ENCODE measurements at regions not wholly inside any gene's neighbourhood (a gene's known extent, or its start where the extent isn't known, plus 50 kb on each side); places are given as distances from the start of the nearest gene placed in this dataset.
"Not testable (repeated sequence)": the region's sequence is repeated elsewhere in the genome, so short reads cannot be mapped to it uniquely, and the experiment has no call there.

- H3K4me3 Mint-ChIP-seq, H3K27ac Mint-ChIP-seq, H3K4me1 Mint-ChIP-seq, H3K27me3 Mint-ChIP-seq, H3K9me3 Mint-ChIP-seq, H3K36me3 Mint-ChIP-seq: not testable (repeated sequence)
These were observed 94.4 kb upstream of the BARHL2 start for GRCh38 chr1:90811444-90811950.

- Mint-ChIP-seq H3K4me3 (no peak overlapping the region), H3K27ac (no peak overlapping the region), H3K9me3 (peaks cover 0 to 2% (median 1%) of the 10 kb centered on the region in 3 donors), H3K27me3 (peaks cover 8% of the 10 kb centered on the region), H3K36me3 (no peaks in the 10 kb centered on the region), H3K4me1 (no peaks in the 10 kb centered on the region)
These were observed 93.6 kb upstream of the BARHL2 start for GRCh38 chr1:90810681-90811080.

GRCh38 chr1:90809996-90810395 lies 92.9 kb upstream of the BARHL2 start:
- Mint-ChIP-seq H3K27ac (no peak overlapping the region), H3K27me3 (peaks cover 7% of the 10 kb centered on the region), H3K4me1 (no peaks in the 10 kb centered on the region), H3K4me3 (no peak overlapping the region), H3K36me3 (no peaks in the 10 kb centered on the region), H3K9me3 (peaks cover 3 to 7% (median 6%) of the 10 kb centered on the region in 3 donors)

GRCh38 chr1:90809093-90809492 lies 92.0 kb upstream of the BARHL2 start:
- no peaks in the 10 kb centered on the region for H3K36me3 Mint-ChIP-seq
- H3K4me3 Mint-ChIP-seq = no peak overlapping the region
- H3K27ac Mint-ChIP-seq = no peak overlapping the region
- peaks cover 3 to 10% (median 7%) of the 10 kb centered on the region in 3 donors for H3K9me3 Mint-ChIP-seq
- H3K4me1 Mint-ChIP-seq = no peaks in the 10 kb centered on the region
- peaks cover 3% of the 10 kb centered on the region for H3K27me3 Mint-ChIP-seq

- no peak overlapping the region for H3K4me3 Mint-ChIP-seq
- peaks cover 3 to 13% (median 10%) of the 10 kb centered on the region in 3 donors for H3K9me3 Mint-ChIP-seq
- H3K36me3 Mint-ChIP-seq = no peaks in the 10 kb centered on the region
- H3K27me3 Mint-ChIP-seq = peaks cover 3% of the 10 kb centered on the region
- H3K27ac Mint-ChIP-seq = no peak overlapping the region
- H3K4me1 Mint-ChIP-seq = no peaks in the 10 kb centered on the region
These were observed 90.2 kb upstream of the BARHL2 start for GRCh38 chr1:90807329-90807728.

GRCh38 chr1:90802622-90803021 lies 85.5 kb upstream of the BARHL2 start:
- Mint-ChIP-seq H3K4me3 (no peak overlapping the region), H3K4me1 (no peaks in the 10 kb centered on the region), H3K9me3 (peaks cover 3 to 13% (median 12%) of the 10 kb centered on the region in 3 donors), H3K36me3 (no peaks in the 10 kb centered on the region), H3K27ac (peak overlapping the region in 1 of 3 donors; percentile 32), H3K27me3 (peaks cover 3% of the 10 kb centered on the region)

- peaks cover 3% of the 10 kb centered on the region for H3K27me3 Mint-ChIP-seq
- no peak overlapping the region for H3K27ac Mint-ChIP-seq
- H3K4me3 Mint-ChIP-seq = peak overlapping the region in 1 of 4 donors; percentile 30
- H3K4me1 Mint-ChIP-seq = no peaks in the 10 kb centered on the region
- H3K36me3 Mint-ChIP-seq = no peaks in the 10 kb centered on the region
- H3K9me3 Mint-ChIP-seq = peaks cover under 1 to 8% (median 7%) of the 10 kb centered on the region in 3 donors
These were observed 83.1 kb upstream of the BARHL2 start for GRCh38 chr1:90800012-90800717.

GRCh38 chr1:90799326-90799725 lies 82.2 kb upstream of the BARHL2 start:
- peaks cover 0 to 6% (median 2%) of the 10 kb centered on the region in 3 donors for H3K9me3 Mint-ChIP-seq
- H3K4me1 Mint-ChIP-seq = no peaks in the 10 kb centered on the region
- H3K4me3 Mint-ChIP-seq = no peak overlapping the region
- peaks cover 3% of the 10 kb centered on the region for H3K27me3 Mint-ChIP-seq
- H3K36me3 Mint-ChIP-seq = no peaks in the 10 kb centered on the region
- no peak overlapping the region for H3K27ac Mint-ChIP-seq

GRCh38 chr1:90798883-90799282 lies 81.8 kb upstream of the BARHL2 start:
- Mint-ChIP-seq H3K36me3 (no peaks in the 10 kb centered on the region), H3K27ac (no peak overlapping the region), H3K9me3 (peaks cover 0 to 6% (median 2%) of the 10 kb centered on the region in 3 donors), H3K27me3 (peaks cover 3% of the 10 kb centered on the region), H3K4me1 (no peaks in the 10 kb centered on the region), H3K4me3 (no peak overlapping the region)

- no peaks in the 10 kb centered on the region for H3K36me3 Mint-ChIP-seq
- H3K27ac Mint-ChIP-seq = no peak overlapping the region
- H3K27me3 Mint-ChIP-seq = peaks cover 3% of the 10 kb centered on the region
- H3K4me3 Mint-ChIP-seq = no peak overlapping the region
- peaks cover 0 to 3% (median 2%) of the 10 kb centered on the region in 3 donors for H3K9me3 Mint-ChIP-seq
- H3K4me1 Mint-ChIP-seq = no peaks in the 10 kb centered on the region
These were observed 81.2 kb upstream of the BARHL2 start for GRCh38 chr1:90798344-90798743.

- Mint-ChIP-seq H3K27me3 (peaks cover 7% of the 10 kb centered on the region), H3K4me1 (no peaks in the 10 kb centered on the region), H3K27ac (no peak overlapping the region), H3K4me3 (no peak overlapping the region), H3K36me3 (no peaks in the 10 kb centered on the region), H3K9me3 (peaks cover 0 to 2% (median 0%) of the 10 kb centered on the region in 3 donors)
These were observed 78.3 kb upstream of the BARHL2 start for GRCh38 chr1:90795431-90795830.

GRCh38 chr1:90786709-90787108 lies 69.6 kb upstream of the BARHL2 start:
- H3K4me3 Mint-ChIP-seq = no peak overlapping the region
- peaks cover 10% of the 10 kb centered on the region for H3K27me3 Mint-ChIP-seq
- no peak overlapping the region for H3K27ac Mint-ChIP-seq
- H3K4me1 Mint-ChIP-seq = no peaks in the 10 kb centered on the region
- peaks cover 1% of the 10 kb centered on the region for H3K36me3 Mint-ChIP-seq
- H3K9me3 Mint-ChIP-seq = peaks cover 0 to 5% (median 3%) of the 10 kb centered on the region in 3 donors

- H3K36me3 Mint-ChIP-seq = no peaks in the 10 kb centered on the region
- H3K4me3 Mint-ChIP-seq = no peak overlapping the region
- H3K27ac Mint-ChIP-seq = no peak overlapping the region
- H3K27me3 Mint-ChIP-seq = peaks cover 5% of the 10 kb centered on the region
- no peaks in the 10 kb centered on the region for H3K4me1 Mint-ChIP-seq
- H3K9me3 Mint-ChIP-seq = no peaks in the 10 kb centered on the region
These were observed 67.2 kb upstream of the BARHL2 start for GRCh38 chr1:90784186-90784847.

- Mint-ChIP-seq H3K27ac (no peak overlapping the region), H3K27me3 (peaks cover 2% of the 10 kb centered on the region), H3K9me3 (no peaks in the 10 kb centered on the region), H3K36me3 (no peaks in the 10 kb centered on the region), H3K4me1 (no peaks in the 10 kb centered on the region), H3K4me3 (no peak overlapping the region)
These were observed 66.1 kb upstream of the BARHL2 start for GRCh38 chr1:90783181-90783580.

GRCh38 chr1:90782046-90782445 lies 64.9 kb upstream of the BARHL2 start:
- peaks cover 2% of the 10 kb centered on the region for H3K27me3 Mint-ChIP-seq
- H3K4me3 Mint-ChIP-seq = no peak overlapping the region
- H3K27ac Mint-ChIP-seq = no peak overlapping the region
- no peaks in the 10 kb centered on the region for H3K36me3 Mint-ChIP-seq
- no peaks in the 10 kb centered on the region for H3K9me3 Mint-ChIP-seq
- no peaks in the 10 kb centered on the region for H3K4me1 Mint-ChIP-seq

GRCh38 chr1:90781534-90781933 lies 64.4 kb upstream of the BARHL2 start:
- peaks cover 2% of the 10 kb centered on the region for H3K27me3 Mint-ChIP-seq
- H3K27ac Mint-ChIP-seq = no peak overlapping the region
- no peaks in the 10 kb centered on the region for H3K4me1 Mint-ChIP-seq
- no peaks in the 10 kb centered on the region for H3K36me3 Mint-ChIP-seq
- no peaks in the 10 kb centered on the region for H3K9me3 Mint-ChIP-seq
- no peak overlapping the region for H3K4me3 Mint-ChIP-seq

Data from IgD-negative memory B cell (primary cell).